PC-9 (cell line): ENCODE measurements at regions not wholly inside any gene's neighbourhood (a gene's known extent, or its start where the extent isn't known, plus 50 kb on each side); places are given as distances from the start of the nearest gene placed in this dataset.

Experiments
- CTCF ChIP-seq: fragments of 200-600 bp; sonication (generic); conservative IDR thresholded peaks from 2 replicates; pipeline ENCODE4 v1.6.1; 2017; ENCODE audit warnings: mixed run types, antibody characterized with exemption, mild to moderate bottlenecking, moderate library complexity
- EZH2 ChIP-seq: fragments of 200-600 bp; sonication (generic); IDR thresholded peaks from 2 replicates; pipeline ENCODE4 v1.8.0; 2017; ENCODE audit warnings: antibody characterized with exemption, low read depth

GRCh38 chr11:36726420-36726819, 128.4 kb upstream of the RAG2 start:
- TF ChIP-seq CTCF (no peak), EZH2 (no peak)
